ENCODE measurements at regions not wholly inside any gene's neighbourhood (a gene's known extent, or its start where the extent isn't known, plus 50 kb on each side); places are given as distances from the start of the nearest gene placed in this dataset.
A peak's percentile ranks its signal among the peaks of the same experiment; 100 is the strongest.

DNA sequence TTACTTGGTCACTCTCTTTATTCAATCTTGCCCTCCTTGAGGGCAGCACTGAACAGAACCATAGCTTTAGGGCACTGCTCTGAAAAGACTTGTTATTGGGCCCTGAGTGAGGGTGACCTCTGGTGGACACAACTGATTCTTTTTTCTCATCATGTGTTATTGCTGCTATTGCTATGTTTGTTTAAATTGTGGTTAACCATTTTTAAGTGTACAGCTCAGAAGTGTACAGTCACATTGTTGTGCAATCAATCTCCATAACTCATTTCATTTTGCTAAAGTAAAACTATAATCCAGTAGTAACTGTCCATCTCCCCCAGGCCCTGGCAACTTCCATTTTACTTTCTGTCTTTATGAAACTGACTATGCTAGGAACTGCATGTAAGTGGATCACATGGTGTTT, 351.1 kb upstream of the RIOK2 start:
- H3K36me3 Mint-ChIP-seq = no peaks in the 10 kb centered on the region
- no peaks in the 10 kb centered on the region for H3K36me3 ChIP-seq (replicated peaks in 1 of 2; ENCODE audit: control insufficient read depth in 1 of 2, insufficient read depth in 2 of 2, low read length in 2 of 2)
- peak overlapping the region in 3 of 7 donors; percentile 5 to 61 (median 32) for H3K27ac Mint-ChIP-seq
- peak overlapping the region; percentile 14 for H2AFZ ChIP-seq (ENCODE audit: insufficient read depth, low read depth, low read length, poor library complexity, severe bottlenecking)
- intact Hi-C loops (cut with micrococcal nuclease) = no loop called here
- peaks cover 8 to 12% of the 10 kb centered on the region in 2 donors for H3K4me1 ChIP-seq (ENCODE audit: control insufficient read depth in 1 of 2, insufficient read depth in 2 of 2, low read length in 2 of 2)
- H3K4me1 Mint-ChIP-seq = peaks cover 17% of the 10 kb centered on the region
- H3K27me3 Mint-ChIP-seq (ENCODE audit: low read depth in 3 of 3) = no peaks in the 10 kb centered on the region
- H3K27ac ChIP-seq (ENCODE audit: low read depth in 1 of 2, low read length in 2 of 2) = no peak overlapping the region
- H4K20me1 ChIP-seq (ENCODE audit: insufficient read depth, low read length) = no peaks in the 10 kb centered on the region
- no peaks in the 10 kb centered on the region for H3K9me3 Mint-ChIP-seq
- peak; percentile 53 to 71 (median 62) for DNase-seq
- no peak overlapping the region for H3K4me3 Mint-ChIP-seq
- no peaks in the 10 kb centered on the region for H3K27me3 ChIP-seq (ENCODE audit: control insufficient read depth in 2 of 2, insufficient read depth in 2 of 2, low read length in 2 of 2)
- TF ChIP-seq CTCF (IDR thresholded peaks at IDR 0.05) = peak; percentile 55
- H3K4me2 ChIP-seq (replicated peaks; ENCODE audit: extremely low read depth, low read length, poor library complexity, severe bottlenecking) = peak overlapping the region; percentile 5
- H3K79me2 ChIP-seq (ENCODE audit: insufficient read depth, low read length) = no peaks in the 10 kb centered on the region
- no peaks in the 10 kb centered on the region for H3K9me3 ChIP-seq (replicated peaks in 1 of 2; ENCODE audit: control insufficient read depth in 1 of 2, insufficient read depth in 1 of 2, low read length in 2 of 2)
- H3K9ac ChIP-seq (ENCODE audit: insufficient read depth, low read length, poor library complexity, severe bottlenecking) = no peak overlapping the region
- H3K4me3 ChIP-seq (replicated peaks in 1 of 3; ENCODE audit: low read depth in 2 of 3, low read length in 3 of 3) = no peak overlapping the region

- H3K4me3 Mint-ChIP-seq = no peak overlapping the region
- intact Hi-C loops (cut with micrococcal nuclease) = no loop called here
- Histone ChIP-seq H4K20me1 (ENCODE audit: insufficient read depth, low read length) (no peaks in the 10 kb centered on the region), H3K27me3 (ENCODE audit: control insufficient read depth in 2 of 2, insufficient read depth in 2 of 2, low read length in 2 of 2) (no peaks in the 10 kb centered on the region), H3K36me3 (replicated peaks in 1 of 2; ENCODE audit: control insufficient read depth in 1 of 2, insufficient read depth in 2 of 2, low read length in 2 of 2) (no peaks in the 10 kb centered on the region), H3K9me3 (replicated peaks in 1 of 2; ENCODE audit: control insufficient read depth in 1 of 2, insufficient read depth in 1 of 2, low read length in 2 of 2) (peaks cover 0 to 5% of the 10 kb centered on the region in 2 donors), H3K4me2 (replicated peaks; ENCODE audit: extremely low read depth, low read length, poor library complexity, severe bottlenecking) (no peak overlapping the region), H2AFZ (ENCODE audit: insufficient read depth, low read depth, low read length, poor library complexity, severe bottlenecking) (no peak overlapping the region), H3K9ac (ENCODE audit: insufficient read depth, low read length, poor library complexity, severe bottlenecking) (no peak overlapping the region), H3K79me2 (ENCODE audit: insufficient read depth, low read length) (no peaks in the 10 kb centered on the region), H3K4me3 (replicated peaks in 1 of 3; ENCODE audit: low read depth in 2 of 3, low read length in 3 of 3) (no peak overlapping the region), H3K4me1 (ENCODE audit: control insufficient read depth in 1 of 2, insufficient read depth in 2 of 2, low read length in 2 of 2) (peaks cover 5 to 8% of the 10 kb centered on the region in 2 donors), H3K27ac (ENCODE audit: low read depth in 1 of 2, low read length in 2 of 2) (no peak overlapping the region)
- no peak for DNase-seq
- peaks cover 2 to 8% (median 5%) of the 10 kb centered on the region in 7 donors for H3K9me3 Mint-ChIP-seq
- no peak for TF ChIP-seq CTCF (IDR thresholded peaks at IDR 0.05)
- no CpG with 5 or more reads among the region's 1 CpG for WGBS (ENCODE audit: insufficient coverage)
- H3K4me1 Mint-ChIP-seq = peaks cover 9% of the 10 kb centered on the region
- no peaks in the 10 kb centered on the region for H3K36me3 Mint-ChIP-seq
- no peak overlapping the region for H3K27ac Mint-ChIP-seq
- H3K27me3 Mint-ChIP-seq (ENCODE audit: low read depth in 3 of 3) = no peaks in the 10 kb centered on the region
These were observed 353.6 kb upstream of the RIOK2 start for GRCh38 chr5:97536683-97537082.
